HL-60 (cell line): ENCODE measurements at regions not wholly inside any gene's neighbourhood (a gene's known extent, or its start where the extent isn't known, plus 50 kb on each side); places are given as distances from the start of the nearest gene placed in this dataset.

Experiments used
- DNase-seq, 2 experiments: peaks; one replicate each; pipeline ENCODE4 v3.0.0-alpha.2; 2010 to 2020; ENCODE audit warnings: low read depth in 1 of 2, low spot score in 1 of 2
- H3K27ac ChIP-seq: fragments of 250-450 bp; sonication (Bioruptor Pico); replicated peaks from 2 replicates; pipeline ENCODE4 v1.5.1; 2020; ENCODE audit warnings: mild to moderate bottlenecking, moderate library complexity
- H3K27me3 ChIP-seq: fragments of 250-450 bp; sonication (Bioruptor Pico); 2 replicates; pipeline ENCODE4 v1.5.1; 2021; ENCODE audit warnings: mild to moderate bottlenecking, moderate library complexity; ENCODE audit not compliant: insufficient read depth, poor library complexity, severe bottlenecking
- H3K4me3 ChIP-seq: replicated peaks from 2 replicates; pipeline ENCODE4 v1.5.1; 2011; ENCODE audit warnings: mild to moderate bottlenecking, control low read depth, low read length; ENCODE audit not compliant: insufficient read depth
- GABPA ChIP-seq: IDR thresholded peaks from 2 replicates; pipeline ENCODE4 v1.6.1; 2012; ENCODE audit warnings: low read depth
- POLR2AphosphoS5 ChIP-seq: IDR thresholded peaks from 2 replicates; pipeline ENCODE4 v1.6.1; 2012; ENCODE audit warnings: low read depth
- SPI1 ChIP-seq: IDR thresholded peaks from 2 replicates; pipeline ENCODE4 v1.6.1; 2012; ENCODE audit warnings: low read depth, mild to moderate bottlenecking, borderline replicate concordance
- TF ChIP-seq, protein P1 (sequence below): IDR thresholded peaks from one replicate; pipeline ENCODE4 v1.5.1; 2011; ENCODE audit warnings: low read length, control low read depth, inconsistent platforms; ENCODE audit not compliant: insufficient read depth
- TF ChIP-seq, protein P2 (sequence below): IDR thresholded peaks from 2 replicates; pipeline ENCODE4 v1.6.1; 2012; ENCODE audit warnings: low read depth; ENCODE audit not compliant: insufficient replicate concordance

DNA sequence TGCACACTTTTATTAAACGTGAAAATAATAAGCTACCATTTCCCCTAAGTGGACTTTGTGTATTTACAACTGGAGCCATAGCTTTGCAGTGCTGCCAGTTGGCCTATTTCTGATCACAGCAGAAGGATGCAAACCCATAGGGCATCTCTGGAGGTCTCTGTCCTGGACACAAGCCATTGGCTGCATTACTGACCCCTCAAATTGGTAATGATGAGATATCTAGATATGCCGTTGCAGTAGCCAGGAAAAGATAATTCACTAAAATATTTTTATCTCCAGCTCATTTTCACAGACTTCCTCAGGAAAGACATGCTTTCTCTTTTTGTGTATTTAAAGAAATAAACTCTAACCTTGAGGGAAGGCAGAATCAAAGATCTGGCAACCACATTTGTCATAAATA, 182.5 kb downstream of the TDRD15 start:
- no peaks in the 10 kb centered on the region for H3K27me3 ChIP-seq
- TF ChIP-seq SPI1 (no peak), POLR2AphosphoS5 (no peak), GABPA (no peak)
- TF ChIP-seq, protein P1, sequence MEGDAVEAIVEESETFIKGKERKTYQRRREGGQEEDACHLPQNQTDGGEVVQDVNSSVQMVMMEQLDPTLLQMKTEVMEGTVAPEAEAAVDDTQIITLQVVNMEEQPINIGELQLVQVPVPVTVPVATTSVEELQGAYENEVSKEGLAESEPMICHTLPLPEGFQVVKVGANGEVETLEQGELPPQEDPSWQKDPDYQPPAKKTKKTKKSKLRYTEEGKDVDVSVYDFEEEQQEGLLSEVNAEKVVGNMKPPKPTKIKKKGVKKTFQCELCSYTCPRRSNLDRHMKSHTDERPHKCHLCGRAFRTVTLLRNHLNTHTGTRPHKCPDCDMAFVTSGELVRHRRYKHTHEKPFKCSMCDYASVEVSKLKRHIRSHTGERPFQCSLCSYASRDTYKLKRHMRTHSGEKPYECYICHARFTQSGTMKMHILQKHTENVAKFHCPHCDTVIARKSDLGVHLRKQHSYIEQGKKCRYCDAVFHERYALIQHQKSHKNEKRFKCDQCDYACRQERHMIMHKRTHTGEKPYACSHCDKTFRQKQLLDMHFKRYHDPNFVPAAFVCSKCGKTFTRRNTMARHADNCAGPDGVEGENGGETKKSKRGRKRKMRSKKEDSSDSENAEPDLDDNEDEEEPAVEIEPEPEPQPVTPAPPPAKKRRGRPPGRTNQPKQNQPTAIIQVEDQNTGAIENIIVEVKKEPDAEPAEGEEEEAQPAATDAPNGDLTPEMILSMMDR, result no peak
- TF ChIP-seq, protein P2, sequence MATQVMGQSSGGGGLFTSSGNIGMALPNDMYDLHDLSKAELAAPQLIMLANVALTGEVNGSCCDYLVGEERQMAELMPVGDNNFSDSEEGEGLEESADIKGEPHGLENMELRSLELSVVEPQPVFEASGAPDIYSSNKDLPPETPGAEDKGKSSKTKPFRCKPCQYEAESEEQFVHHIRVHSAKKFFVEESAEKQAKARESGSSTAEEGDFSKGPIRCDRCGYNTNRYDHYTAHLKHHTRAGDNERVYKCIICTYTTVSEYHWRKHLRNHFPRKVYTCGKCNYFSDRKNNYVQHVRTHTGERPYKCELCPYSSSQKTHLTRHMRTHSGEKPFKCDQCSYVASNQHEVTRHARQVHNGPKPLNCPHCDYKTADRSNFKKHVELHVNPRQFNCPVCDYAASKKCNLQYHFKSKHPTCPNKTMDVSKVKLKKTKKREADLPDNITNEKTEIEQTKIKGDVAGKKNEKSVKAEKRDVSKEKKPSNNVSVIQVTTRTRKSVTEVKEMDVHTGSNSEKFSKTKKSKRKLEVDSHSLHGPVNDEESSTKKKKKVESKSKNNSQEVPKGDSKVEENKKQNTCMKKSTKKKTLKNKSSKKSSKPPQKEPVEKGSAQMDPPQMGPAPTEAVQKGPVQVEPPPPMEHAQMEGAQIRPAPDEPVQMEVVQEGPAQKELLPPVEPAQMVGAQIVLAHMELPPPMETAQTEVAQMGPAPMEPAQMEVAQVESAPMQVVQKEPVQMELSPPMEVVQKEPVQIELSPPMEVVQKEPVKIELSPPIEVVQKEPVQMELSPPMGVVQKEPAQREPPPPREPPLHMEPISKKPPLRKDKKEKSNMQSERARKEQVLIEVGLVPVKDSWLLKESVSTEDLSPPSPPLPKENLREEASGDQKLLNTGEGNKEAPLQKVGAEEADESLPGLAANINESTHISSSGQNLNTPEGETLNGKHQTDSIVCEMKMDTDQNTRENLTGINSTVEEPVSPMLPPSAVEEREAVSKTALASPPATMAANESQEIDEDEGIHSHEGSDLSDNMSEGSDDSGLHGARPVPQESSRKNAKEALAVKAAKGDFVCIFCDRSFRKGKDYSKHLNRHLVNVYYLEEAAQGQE, result no peak
- H3K4me3 ChIP-seq, result no peak overlapping the region
- DNase-seq, result no peak
- no peak overlapping the region for H3K27ac ChIP-seq

DNA sequence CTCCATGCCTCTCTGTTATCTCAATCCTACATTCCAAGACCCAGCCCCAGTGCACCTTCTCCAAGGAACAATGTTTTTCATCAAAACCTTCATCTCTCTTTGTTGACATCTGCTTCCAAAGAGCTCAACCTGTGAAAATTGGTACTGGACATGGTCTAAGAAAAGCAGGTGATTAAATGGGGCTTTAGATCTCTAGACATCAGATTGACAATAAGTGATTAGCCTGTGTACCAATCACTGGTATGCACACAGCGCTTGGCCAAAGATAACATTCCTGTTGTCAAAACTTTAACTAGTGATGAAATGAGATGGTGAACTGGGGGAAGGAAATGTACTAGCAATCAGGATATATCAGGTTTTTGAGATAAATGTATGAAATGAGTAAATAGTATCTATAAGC, 183.3 kb downstream of the TDRD15 start:
- Histone ChIP-seq H3K27ac (no peak overlapping the region), H3K27me3 (no peaks in the 10 kb centered on the region), H3K4me3 (no peak overlapping the region)
- TF ChIP-seq SPI1 (no peak), GABPA (no peak), POLR2AphosphoS5 (no peak)
- TF ChIP-seq, protein P2, result no peak
- TF ChIP-seq, protein P1, result no peak
- no peak for DNase-seq

DNA sequence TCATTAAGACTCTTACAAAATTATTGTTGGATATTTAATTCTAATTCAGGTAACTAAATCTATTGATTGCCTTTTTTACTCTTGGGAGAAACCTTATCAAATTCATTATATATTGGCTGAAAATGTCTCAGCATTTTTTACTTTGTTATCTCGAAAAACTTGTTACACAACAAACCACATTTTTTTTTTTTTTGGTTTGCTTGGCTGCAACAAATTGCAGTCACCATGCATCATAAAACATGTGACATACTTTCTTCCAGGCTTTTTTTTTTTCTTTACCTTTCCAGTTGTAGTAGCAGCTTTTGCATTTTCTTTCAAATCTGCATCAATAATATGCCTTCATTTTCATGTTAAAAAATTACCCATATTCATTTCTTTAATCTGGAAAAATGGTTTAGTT, 186.7 kb downstream of the TDRD15 start:
- TF ChIP-seq GABPA (no peak), SPI1 (no peak), POLR2AphosphoS5 (no peak)
- TF ChIP-seq, protein P2, result no peak
- TF ChIP-seq, protein P1, result no peak
- Histone ChIP-seq H3K27me3 (no peaks in the 10 kb centered on the region), H3K27ac (no peak overlapping the region), H3K4me3 (no peak overlapping the region)
- DNase-seq, result no peak
